H1 (cell line): ENCODE measurements at regions not wholly inside any gene's neighbourhood (a gene's known extent, or its start where the extent isn't known, plus 50 kb on each side); places are given as distances from the start of the nearest gene placed in this dataset.

Experiments
- EP300 ChIP-seq, 2 experiments: IDR thresholded peaks; 1 replicate in 1 of 2; 2 replicates in 1 of 2; pipeline ENCODE4 v1.6.1; 2011 to 2012; ENCODE audit warnings: low read depth in 2 of 2, low read length in 2 of 2, mild to moderate bottlenecking in 2 of 2, borderline replicate concordance in 1 of 2, inconsistent platforms in 1 of 2, moderate library complexity in 1 of 2
- NRF1 ChIP-seq: IDR thresholded peaks from 2 replicates; pipeline ENCODE4 v1.6.1; 2011; ENCODE audit warnings: mild to moderate bottlenecking, low read depth, low read length, improper control_type of control experiment
- POLR2A ChIP-seq, 2 experiments: IDR thresholded peaks; 1 replicate in 1 of 2; 2 replicates in 1 of 2; pipeline ENCODE4 v1.6.1; 2011; ENCODE audit warnings: low read depth in 2 of 2, low read length in 2 of 2, mild to moderate bottlenecking in 2 of 2; ENCODE audit errors: control extremely low read depth in 1 of 2
- POLR2AphosphoS5 ChIP-seq: IDR thresholded peaks from 2 replicates; pipeline ENCODE4 v1.6.1; 2011; ENCODE audit warnings: low read depth, low read length
- TBP ChIP-seq: IDR thresholded peaks from 2 replicates; pipeline ENCODE4 v1.6.1; 2011; ENCODE audit warnings: low read depth, low read length, improper control_type of control experiment

- TF ChIP-seq POLR2A (IDR thresholded peaks at IDR 0.05; ENCODE audit: control extremely low read depth in 1 of 2, low read depth in 2 of 2, low read length in 2 of 2) (no peak), NRF1 (no peak), TBP (no peak), EP300 (IDR thresholded peaks at IDR 0.05; ENCODE audit: borderline replicate concordance in 1 of 2, low read depth in 2 of 2, low read length in 2 of 2) (no peak), POLR2AphosphoS5 (no peak)
These were observed 84.5 kb upstream of the ITGA4 start for GRCh38 chr2:181372646-181373040.
